Prostate gland (tissue), 2 donors: ENCODE measurements at regions not wholly inside any gene's neighbourhood (a gene's known extent, or its start where the extent isn't known, plus 50 kb on each side); places are given as distances from the start of the nearest gene placed in this dataset.

Experiments
- CTCF ChIP-seq, 4 experiments: fragments of 200-600 bp in 2 of 4; fragments of 450-650 bp in 2 of 4; sonication (generic) in 2 of 4; IDR thresholded peaks; 1 replicate in 3 of 4; 2 replicates in 1 of 4; pipeline ENCODE4 v1.5.1; 2016 to 2019; ENCODE audit warnings: antibody characterized with exemption in 4 of 4, mild to moderate bottlenecking in 2 of 4, moderate library complexity in 2 of 4
- POLR2A ChIP-seq: fragments of 450-650 bp; IDR thresholded peaks from one replicate; pipeline ENCODE4 v1.6.1; 2016; ENCODE audit warnings: antibody characterized with exemption, mild to moderate bottlenecking
- POLR2AphosphoS5 ChIP-seq: sonication (generic); formaldehyde crosslinking; IDR thresholded peaks from one replicate; pipeline ENCODE4 v1.6.1; 2017; ENCODE audit warnings: antibody characterized with exemption

- TF ChIP-seq CTCF (IDR thresholded peaks at IDR 0.05) (no peak), POLR2A (no peak), POLR2AphosphoS5 (no peak)
Measured at GRCh38 chr3:148531836-148532235, 165.9 kb upstream of the AGTR1 start.
